HL-60 (cell line): ENCODE measurements at regions not wholly inside any gene's neighbourhood (a gene's known extent, or its start where the extent isn't known, plus 50 kb on each side); places are given as distances from the start of the nearest gene placed in this dataset.

Experiments used
- DNase-seq, 2 experiments: peaks; one replicate each; pipeline ENCODE4 v3.0.0-alpha.2; 2010 to 2020; ENCODE audit warnings: low read depth in 1 of 2, low spot score in 1 of 2
- H3K27ac ChIP-seq: fragments of 250-450 bp; sonication (Bioruptor Pico); replicated peaks from 2 replicates; pipeline ENCODE4 v1.5.1; 2020; ENCODE audit warnings: mild to moderate bottlenecking, moderate library complexity
- H3K27me3 ChIP-seq: fragments of 250-450 bp; sonication (Bioruptor Pico); 2 replicates; pipeline ENCODE4 v1.5.1; 2021; ENCODE audit warnings: mild to moderate bottlenecking, moderate library complexity; ENCODE audit not compliant: insufficient read depth, poor library complexity, severe bottlenecking
- H3K4me3 ChIP-seq: replicated peaks from 2 replicates; pipeline ENCODE4 v1.5.1; 2011; ENCODE audit warnings: mild to moderate bottlenecking, control low read depth, low read length; ENCODE audit not compliant: insufficient read depth
- CTCF ChIP-seq: IDR thresholded peaks from one replicate; pipeline ENCODE4 v1.5.1; 2011; ENCODE audit warnings: low read length, control low read depth, inconsistent platforms; ENCODE audit not compliant: insufficient read depth
- GABPA ChIP-seq: IDR thresholded peaks from 2 replicates; pipeline ENCODE4 v1.6.1; 2012; ENCODE audit warnings: low read depth
- POLR2AphosphoS5 ChIP-seq: IDR thresholded peaks from 2 replicates; pipeline ENCODE4 v1.6.1; 2012; ENCODE audit warnings: low read depth
- REST ChIP-seq: IDR thresholded peaks from 2 replicates; pipeline ENCODE4 v1.6.1; 2012; ENCODE audit warnings: low read depth; ENCODE audit not compliant: insufficient replicate concordance
- SPI1 ChIP-seq: IDR thresholded peaks from 2 replicates; pipeline ENCODE4 v1.6.1; 2012; ENCODE audit warnings: low read depth, mild to moderate bottlenecking, borderline replicate concordance

DNA sequence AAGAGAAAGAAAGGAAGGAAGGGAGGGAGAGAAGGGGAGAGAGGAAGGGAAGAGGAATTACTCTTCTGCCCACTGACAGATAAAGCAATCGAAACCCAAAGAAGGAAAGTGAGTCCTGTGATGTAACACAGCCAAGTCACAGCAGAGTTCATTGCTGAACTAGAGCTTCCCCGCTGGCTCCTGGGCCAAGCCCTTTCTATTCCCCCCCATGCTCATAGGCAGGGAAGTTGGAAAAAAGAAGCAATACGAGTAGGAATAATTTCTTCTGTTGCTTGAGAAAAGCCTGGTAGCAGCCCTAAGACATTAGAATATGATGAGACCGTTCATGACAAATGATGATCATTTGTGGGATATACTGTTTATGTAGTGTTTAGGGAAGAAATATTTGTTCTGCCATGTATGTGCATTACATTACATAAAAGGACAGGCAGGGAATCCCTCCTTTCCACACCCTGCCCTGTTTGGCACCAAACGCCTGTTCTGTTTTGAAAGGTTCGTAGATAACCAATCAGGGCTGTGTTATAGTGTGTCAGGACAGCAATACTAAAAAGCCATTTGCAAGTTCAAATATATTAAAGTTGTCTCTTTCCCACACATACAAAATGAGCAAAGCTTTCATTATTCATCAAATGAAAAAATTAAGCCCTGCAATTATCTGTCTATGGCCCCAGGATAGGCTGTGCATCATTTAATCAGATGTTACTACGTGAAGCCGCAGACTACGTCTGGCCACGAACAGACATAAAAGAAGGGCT is 111.0 kb upstream of the TRPM1 start:
- peak; percentile 57 to 69 for DNase-seq
- H3K4me3 ChIP-seq = no peak overlapping the region
- no peak for TF ChIP-seq POLR2AphosphoS5
- peak; percentile 5; the same call in 1 of the 2 replicates for TF ChIP-seq SPI1
- no peaks in the 10 kb centered on the region for H3K27me3 ChIP-seq
- H3K27ac ChIP-seq = peak overlapping the region; percentile 25; the same call in 1 of the 2 replicates

- Histone ChIP-seq H3K4me3 (no peak overlapping the region), H3K27me3 (no peaks in the 10 kb centered on the region), H3K27ac (peak overlapping the region; percentile 92)
- peak in 1 of 2 experiments; percentile 59 for DNase-seq
- TF ChIP-seq CTCF (peak; percentile 29), POLR2AphosphoS5 (no peak)
Observed at GRCh38 chr15:31214158-31214863, 112.3 kb upstream of the KLF13 start.

DNA sequence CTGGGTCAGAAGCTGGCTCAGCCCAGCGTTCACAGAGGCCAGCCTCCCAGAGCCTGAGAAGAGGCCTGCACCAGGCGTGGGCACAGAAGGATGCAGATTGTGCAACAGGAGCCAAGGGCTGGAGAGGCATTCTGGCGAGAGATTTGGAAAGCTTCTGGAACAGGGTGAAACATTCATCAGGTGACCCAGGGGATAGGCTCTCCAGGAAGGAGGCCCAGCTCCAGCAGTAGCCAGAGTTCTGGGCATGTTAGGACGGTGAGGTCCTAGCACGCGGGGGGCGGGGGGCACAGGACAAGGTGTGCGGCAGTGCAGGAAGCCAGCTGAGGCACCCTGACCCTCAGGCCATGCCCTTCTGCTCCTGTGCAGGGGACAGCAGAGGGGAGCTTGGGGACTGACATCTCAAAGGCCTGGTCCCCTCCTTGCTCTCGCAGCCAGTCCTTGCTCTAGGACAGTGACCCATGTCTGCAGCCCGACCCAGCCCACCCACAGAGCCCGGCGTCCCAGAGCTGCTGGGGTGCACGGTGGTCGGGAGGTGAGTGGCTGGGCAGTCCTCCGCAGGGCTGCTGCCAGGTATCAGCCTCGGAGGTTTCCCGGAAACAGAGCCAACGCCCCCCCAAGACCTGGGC is 111.7 kb upstream of the KLF13 start:
- TF ChIP-seq CTCF = no peak
- no peak for TF ChIP-seq POLR2AphosphoS5
- TF ChIP-seq SPI1 = no peak
- no peak for TF ChIP-seq GABPA
- no peak for TF ChIP-seq REST
- peak overlapping the region; percentile 29 for H3K4me3 ChIP-seq
- H3K27ac ChIP-seq = peak overlapping the region; percentile 92
- peak; percentile 60 to 92 for DNase-seq
- H3K27me3 ChIP-seq = no peaks in the 10 kb centered on the region

- Histone ChIP-seq H3K27me3 (no peaks in the 10 kb centered on the region), H3K4me3 (peak overlapping the region; percentile 29), H3K27ac (peak overlapping the region; percentile 92)
- peak; percentile 56 to 86 for DNase-seq
- peak; percentile 17 for TF ChIP-seq POLR2AphosphoS5
- TF ChIP-seq REST = peak; percentile 7
- TF ChIP-seq CTCF = peak; percentile 56
- TF ChIP-seq SPI1 = no peak
- 0 out of 2 replicates have a peak, but pooled peaks have one; percentile 12 for TF ChIP-seq GABPA
Observed at GRCh38 chr15:31215490-31216214, 111.0 kb upstream of the KLF13 start.
